ENCODE measurements at regions not wholly inside any gene's neighbourhood (a gene's known extent, or its start where the extent isn't known, plus 50 kb on each side); places are given as distances from the start of the nearest gene placed in this dataset.
"Not testable (repeated sequence)": the region's sequence is repeated elsewhere in the genome, so short reads cannot be mapped to it uniquely, and the experiment has no call there.

DNA sequence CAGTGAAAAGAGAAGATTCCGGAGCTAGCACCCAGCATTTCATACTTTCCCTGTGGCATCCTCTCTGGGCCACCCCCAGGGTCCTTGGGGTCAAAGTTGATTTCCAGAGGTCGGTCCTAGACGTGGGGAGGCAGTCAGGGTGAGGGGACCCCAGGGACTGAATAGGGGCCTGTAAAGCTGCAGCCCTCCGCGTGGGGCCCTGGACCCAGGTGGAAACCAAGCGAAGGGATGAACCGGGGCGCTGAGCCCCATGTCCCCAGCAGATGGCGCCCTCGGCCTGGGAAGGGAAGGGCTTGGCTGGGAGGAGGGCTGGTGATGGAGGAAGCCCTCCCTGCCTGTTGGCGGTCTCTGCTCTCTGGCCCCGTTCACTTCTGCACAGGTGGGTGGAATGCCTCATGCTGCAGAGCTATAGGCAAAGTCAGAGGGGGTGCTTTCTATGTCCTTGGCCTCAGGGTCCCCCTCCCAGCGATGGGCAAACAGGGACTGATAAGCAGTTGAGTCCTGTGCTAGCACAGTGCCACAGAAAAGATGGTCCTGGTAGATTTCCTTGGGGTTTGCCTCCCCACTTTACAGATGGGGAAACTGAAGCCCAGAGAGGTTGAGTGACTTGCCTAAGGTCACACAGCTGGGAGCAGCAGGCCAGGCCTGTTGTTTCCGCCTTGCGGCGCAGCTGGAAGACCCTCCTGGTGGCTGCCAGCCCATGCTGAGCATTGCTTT, 163.4 kb upstream of the CIBAR2 start:
- DNase-seq (ENCODE audit: low read depth): peak; percentile 39

DNA sequence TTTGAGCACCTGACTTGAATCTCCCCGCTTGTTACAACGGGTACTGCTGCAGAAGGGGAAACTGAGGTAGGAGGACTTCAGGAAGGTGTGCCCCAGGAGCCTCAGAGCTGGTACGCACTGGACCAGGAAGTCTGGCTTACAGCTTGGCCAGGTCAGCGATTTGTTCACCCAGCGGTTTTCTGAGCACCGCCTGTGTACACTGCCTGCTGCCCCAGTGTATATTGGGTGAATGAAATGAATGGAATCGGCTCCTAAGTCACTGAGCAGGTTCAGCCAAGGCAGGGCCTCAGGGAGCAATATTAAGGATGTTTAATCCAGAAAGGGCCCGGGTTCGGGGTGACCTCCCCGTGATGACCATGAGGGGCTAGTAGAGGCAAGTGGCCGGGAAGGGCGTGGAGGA, 164.0 kb upstream of the CIBAR2 start:
- no peak for DNase-seq (ENCODE audit: low read depth)

DNA sequence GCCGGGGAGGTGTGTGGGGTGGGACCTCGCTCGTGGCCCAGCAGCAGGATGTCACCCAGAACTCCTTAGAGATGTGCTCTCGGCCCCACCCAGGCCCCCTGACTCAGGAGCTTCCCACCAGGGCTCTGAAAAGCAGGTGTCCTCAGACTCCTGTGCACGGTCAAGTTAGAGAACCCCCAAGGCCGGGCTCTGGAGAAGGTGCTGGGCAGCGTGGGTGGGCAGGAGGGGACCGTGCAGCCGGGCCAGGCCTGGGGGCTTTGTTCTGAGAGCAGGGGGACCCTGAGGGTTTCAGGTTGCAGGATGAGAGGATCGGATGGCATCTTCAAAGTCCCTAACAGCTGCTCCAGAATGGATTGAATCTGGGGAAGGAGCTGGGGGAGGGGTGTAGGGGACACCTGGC, 164.4 kb upstream of the CIBAR2 start:
- no peak for DNase-seq (ENCODE audit: low read depth)

DNA sequence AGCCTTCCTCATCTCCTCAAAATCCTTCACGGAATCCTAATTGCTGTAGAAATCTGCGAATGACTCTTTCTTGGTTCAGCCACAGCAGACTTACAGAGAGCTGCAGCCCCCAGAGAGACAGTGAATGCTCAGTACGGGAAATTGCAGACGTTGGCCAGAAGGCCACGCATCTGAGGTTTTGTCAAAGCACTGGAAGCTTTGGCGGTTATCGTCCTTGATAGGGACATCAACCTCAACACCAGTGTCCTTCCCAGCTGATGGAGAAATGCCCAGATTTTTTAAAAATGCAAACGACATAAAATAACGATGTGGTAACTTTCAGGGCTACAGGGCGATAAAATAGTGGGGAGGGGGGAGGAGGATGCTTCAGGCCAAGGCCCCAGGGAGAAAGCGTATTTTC, 166.6 kb upstream of the CIBAR2 start:
- no peak for DNase-seq (ENCODE audit: low read depth)

DNA sequence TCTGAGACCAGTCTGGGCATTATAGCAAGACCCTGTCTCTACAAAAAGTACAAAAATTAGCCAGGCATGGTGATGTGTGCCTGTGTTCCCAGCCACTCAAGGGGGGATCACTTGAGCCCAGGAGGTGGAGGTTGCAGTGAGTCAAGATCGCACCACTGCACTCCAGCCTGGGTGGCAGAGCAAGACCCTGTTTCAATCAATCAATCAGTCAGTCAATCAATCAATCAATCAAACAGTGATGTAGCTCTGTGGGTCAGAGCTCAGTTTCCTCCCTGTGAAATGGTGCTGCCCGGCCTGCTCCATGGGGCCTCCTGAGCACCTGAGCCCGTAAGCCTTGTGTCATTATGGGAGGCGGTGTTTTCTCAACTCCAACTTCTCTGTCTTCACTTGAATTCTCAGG, 167.1 kb upstream of the CIBAR2 start:
- no peak for DNase-seq (ENCODE audit: low read depth)

DNA sequence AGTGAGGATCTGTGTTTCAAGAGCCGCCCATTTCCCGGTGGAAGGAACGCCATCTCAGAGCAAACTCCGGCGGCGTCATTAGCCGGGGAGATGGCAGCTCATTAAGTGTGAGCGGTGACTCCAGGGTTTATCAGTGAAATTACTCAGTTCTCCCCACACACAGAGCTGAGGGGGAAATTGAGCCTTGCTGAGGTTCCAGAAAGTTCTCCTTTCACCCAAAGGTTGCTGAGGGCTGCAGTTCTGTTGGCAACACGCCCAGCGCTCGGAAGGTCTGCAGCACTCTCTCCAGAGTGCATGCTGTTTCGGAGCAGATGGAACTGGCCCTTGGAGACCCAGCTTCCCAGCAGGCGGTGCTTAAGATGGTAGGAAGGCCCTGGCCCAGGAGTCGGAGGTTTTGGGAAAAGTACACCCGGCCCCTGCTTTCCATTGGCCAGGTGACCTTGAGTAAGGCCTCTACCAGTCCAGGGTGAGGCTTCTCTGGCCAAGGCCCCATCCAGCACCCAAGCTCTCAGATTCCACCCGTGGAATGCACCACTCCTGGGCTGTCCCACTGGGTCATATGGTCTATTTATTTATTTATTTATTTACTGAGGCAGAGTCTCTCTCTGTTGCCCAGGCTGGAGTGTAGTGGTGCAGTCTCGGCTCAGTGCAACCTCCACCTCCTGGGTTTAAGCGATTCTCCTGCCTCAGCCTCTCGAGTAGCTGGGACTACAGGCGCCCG, 167.7 kb upstream of the CIBAR2 start:
- no peak for DNase-seq (ENCODE audit: low read depth)

DNA sequence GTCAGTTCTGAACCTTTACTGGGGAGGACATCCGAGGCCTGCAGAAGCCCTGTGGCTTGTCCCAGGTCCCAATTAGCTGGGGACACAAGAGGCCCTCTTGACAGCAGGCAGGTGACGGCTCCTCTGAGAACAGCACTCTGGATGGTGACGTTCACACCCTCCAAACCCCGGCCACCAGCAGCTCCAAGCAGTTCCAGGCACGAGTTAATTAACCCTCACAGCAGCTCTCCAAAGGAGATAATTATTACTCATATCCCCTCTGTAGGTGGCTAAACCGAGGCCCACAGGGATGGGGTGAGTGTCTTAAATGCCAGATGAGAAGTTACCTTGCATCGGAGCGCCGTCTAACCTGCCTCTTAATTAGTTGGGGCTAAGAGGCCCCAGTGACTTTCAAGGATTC, 168.9 kb upstream of the CIBAR2 start:
- no peak for DNase-seq (ENCODE audit: low read depth)

DNA sequence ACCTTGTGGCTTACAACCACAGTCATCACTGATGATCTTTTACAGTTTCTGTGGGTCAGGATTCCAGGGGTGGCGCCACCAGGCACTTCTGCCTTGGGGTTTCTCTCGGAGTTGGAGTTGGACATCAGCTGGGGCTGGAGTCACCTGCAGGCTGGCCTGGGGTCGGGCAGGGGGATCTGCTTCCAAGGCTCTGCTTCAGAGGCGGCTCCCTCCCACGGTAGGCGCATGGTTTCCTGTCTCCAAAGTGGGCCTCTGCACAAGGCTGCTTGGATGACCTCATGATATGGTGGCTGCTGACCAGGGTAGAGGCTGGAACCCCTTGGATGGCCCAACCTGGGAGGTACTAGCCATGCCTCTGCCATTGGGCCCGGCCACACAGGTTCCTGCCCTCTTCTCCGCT, 170.6 kb upstream of the CIBAR2 start:
- no peak for DNase-seq (ENCODE audit: low read depth)

DNA sequence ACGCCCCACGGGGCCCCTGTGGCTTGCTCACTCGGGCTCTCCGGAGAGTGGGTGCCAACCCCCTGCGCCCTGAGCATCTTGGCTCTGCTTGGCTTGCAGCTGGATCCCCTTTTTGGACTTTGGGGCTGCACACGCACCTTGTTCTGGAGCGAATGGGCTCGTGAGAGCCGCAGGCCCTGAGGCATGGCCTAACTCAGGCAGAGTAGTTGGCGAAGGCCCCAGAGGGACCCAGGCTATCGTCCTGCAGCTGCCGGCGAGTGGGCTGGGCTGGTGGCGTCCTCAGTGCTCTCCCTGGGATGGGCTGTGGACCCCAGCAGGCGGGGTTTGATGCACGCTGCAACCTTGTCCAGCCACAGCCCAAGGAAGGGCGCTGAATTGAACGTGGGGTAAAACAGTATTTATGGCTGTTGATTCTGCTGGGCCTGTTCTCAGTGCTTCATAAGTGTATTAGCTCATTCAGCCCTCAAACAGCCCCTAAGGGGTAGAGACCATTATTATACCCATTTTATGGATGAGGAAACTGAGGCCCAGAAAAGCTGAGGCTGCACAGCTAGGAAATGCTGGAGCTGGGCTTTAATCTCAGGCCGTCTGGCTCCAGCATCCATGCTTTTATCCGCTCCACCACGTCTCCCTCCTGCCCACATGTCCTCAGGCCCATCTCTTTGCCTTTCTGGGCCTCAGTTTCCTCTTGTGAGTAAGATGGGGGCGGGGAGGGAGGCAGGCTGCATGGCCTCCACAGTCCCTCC, 171.2 kb upstream of the CIBAR2 start:
- DNase-seq (ENCODE audit: low read depth): no peak

DNA sequence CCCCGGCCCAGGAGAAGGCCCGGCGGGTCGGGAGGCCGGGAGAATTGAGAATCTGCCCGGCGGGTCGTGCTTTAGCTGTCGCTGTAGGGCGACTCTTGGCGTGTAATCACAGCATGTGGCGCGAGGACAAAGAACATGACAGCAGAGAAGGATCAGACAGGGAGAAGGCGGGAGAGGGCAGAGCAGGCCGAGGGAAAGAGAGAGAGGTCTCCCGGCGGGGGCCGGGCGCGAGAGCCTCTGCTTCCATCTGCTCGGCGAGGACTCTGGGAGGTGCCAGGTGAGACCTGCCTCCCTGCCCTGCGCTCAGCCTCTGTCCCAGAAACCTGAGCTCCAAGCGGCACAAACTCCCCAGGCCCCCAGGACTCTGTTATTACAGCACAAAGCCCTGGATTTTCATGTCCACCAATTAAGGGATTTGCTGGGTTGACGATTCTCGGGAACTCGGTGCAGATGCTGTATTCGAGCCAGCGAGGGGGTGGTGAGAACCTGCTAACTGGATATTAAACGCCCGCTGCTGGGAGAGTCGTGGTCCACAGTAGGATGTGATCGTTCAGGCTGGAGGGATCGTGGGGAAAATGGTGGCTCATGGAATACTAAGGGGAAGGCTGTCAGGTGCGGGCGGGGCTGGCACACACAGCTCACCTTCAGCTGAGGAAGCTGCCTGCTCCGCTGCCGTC, 172.0 kb upstream of the CIBAR2 start:
- no peak for DNase-seq (ENCODE audit: low read depth)

DNA sequence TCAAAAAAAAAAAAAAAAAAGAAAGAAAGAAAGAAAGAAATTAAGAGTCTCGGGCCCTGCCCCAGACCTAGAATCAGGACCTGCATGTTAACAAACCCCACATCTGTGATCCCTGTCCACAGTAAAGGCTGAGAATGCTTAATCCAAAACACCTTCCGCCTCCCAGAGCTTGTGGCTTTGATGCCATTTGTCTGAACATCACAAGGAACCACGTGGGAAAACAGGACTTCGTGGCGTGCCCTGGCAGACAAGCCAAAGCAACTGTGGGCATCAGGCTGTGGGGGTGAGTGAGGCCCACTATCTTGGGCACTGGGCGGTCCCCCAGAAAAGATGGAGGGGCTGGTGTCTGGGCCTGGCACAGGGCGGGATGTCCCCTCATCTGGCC, 173.4 kb upstream of the CIBAR2 start:
- DNase-seq (ENCODE audit: low read depth): no peak

DNA sequence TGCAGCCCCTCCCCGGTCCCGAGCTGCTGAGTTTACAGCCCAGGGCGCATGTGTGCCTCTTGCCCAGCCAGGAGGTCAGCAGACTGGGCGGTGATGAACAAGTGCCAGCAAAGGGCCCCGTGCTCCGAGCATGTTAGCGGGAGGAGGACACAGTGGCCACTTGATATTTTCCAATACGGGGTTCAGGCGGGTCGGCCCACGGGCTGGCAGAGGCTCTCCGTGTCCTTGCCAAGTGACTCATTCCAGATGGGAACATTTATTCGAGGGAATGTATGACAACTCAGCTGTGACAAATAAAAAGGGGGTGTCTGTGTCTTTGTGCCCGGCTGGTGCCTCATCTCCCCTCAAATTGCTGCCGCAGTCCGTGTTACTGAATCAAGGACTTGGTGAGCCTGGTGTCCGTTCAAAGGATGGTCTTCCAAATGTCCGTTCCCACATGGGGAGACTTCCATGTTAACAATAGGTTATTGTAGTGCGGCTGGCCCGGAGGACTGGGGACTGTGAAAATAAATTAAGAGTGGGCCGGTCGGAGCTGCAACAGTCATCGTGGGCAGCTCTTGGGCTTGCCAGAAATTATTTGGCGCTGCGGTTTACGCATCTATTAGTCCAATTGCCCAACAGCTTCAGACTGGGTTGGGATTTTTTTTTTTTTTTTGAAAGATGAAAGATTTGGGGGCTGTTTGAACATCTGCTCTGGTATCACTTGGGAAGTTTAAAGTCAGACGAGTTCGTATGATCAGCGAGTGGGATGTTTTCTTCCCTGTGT, 174.0 kb upstream of the CIBAR2 start:
- no peak for DNase-seq (ENCODE audit: low read depth)

DNA sequence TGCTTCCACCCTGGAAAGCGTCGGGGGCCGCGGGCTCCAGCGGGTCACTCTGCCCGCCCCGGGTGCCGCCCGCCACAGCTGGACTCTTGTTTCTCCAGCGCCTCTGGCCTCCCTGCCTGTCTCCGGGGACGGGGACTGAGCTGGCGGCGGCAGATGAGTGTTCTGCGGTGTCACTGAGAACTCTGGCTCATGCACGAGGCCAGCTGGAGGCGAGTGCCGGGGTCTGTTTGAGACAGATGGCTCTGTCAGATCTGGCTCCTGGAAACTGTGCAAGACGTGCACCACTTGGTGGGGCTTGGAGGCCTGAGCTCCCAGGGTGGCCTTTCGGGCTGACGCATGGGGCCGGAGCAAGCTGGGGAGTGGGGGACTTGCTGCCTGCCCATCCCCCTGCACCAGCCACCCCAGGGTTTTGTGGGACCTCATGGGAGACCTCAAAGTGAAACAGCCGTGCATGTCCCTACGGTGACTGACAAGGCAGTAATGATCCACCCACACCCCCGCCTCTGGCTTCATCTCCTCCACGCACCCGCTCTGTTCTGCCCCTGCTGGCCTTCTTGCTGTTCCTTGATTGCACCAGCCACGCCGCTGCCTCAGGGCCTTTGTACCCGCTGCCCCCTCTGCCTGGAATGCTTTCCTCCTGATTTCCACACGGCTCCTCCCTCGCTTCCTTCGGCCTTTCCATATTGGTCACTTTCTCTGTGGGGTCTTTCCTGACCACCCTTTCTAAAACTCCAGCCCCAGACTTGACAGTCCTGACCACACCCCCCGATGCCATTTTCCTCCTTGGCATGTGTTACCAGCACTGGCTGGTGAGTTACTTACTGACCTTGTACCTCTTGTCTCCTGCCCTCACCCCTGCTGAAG, 174.9 kb upstream of the CIBAR2 start:
- no peak for DNase-seq (ENCODE audit: low read depth)

DNA sequence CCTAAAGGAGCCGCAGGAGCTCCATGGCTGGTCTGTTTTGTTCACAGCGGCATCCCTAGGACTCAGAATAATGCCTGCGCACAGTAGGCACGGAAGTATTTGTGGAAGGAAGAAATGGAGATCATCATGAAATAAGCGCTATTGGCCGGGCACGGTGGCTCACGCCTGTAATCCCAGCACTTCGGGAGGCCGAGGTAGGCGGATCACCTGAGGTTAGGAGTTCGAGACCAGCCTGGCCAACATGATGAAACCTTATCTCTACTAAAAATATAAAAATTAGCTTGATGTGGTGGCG, 175.5 kb upstream of the CIBAR2 start:
- DNase-seq (ENCODE audit: low read depth): not testable (repeated sequence)

DNA sequence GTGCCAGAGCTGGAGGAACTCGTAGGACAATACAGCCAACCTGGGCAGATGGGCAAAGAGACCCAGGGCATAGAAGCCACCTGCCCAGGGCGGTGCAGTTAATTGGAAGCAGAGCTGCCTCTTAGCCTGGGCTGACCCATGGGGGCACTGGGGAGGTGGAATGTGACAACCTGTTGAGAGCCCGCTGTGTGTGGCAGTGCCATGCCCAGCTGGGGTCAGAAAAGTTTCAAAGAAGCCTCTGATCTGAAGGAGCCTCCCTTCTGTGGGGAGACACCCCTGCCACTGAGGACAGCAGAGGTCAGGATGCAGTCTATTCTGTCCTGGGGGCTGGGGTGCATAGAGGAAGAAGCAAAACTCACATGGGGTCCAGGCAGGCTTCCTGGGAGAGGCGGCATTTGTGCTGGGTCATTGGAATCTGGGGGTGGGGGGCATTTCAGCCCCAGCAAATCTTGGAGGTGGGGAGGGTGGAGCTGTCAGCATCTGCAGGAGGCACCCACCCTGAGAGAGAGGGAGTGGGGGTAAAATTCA, 176.1 kb upstream of the CIBAR2 start:
- no peak for DNase-seq (ENCODE audit: low read depth)

DNA sequence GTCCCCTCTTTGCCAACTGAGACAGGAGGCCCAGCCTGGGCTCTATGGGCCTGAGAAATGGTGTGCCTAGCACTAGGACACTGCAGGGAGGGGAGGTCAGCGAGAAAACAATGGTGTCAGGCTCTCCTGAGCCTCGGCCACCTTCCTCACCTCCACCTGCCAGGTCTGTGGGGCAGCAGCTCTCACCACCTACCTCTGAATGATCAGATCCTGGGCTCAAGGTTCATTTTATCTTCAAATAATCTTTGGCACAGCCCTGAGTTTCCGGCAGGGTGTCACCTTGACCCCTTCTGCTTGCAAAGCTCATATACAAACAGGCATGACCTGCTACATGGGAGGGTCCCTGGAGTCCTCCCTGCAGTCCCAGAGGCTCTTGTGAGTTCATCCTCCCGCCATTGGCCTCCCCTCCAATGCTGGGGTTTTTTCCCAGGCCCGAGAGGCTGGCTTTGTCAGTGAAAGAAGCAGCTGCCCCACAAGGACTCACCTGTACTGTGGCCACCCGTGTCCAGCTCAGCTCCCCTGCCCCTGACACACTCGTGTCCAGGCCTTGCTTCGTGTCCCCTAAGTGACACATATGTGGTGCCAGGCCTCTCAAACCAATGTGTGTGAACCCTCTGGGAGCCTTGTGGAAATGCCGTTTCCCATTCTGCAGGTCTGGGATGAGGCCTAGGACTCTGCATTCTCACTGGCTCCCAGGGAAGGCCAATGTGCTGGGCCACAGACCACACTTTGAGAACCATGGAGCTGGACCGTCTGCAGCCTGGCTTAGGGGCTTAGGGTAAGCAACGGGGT, 176.8 kb upstream of the CIBAR2 start:
- no peak for DNase-seq (ENCODE audit: low read depth)

DNA sequence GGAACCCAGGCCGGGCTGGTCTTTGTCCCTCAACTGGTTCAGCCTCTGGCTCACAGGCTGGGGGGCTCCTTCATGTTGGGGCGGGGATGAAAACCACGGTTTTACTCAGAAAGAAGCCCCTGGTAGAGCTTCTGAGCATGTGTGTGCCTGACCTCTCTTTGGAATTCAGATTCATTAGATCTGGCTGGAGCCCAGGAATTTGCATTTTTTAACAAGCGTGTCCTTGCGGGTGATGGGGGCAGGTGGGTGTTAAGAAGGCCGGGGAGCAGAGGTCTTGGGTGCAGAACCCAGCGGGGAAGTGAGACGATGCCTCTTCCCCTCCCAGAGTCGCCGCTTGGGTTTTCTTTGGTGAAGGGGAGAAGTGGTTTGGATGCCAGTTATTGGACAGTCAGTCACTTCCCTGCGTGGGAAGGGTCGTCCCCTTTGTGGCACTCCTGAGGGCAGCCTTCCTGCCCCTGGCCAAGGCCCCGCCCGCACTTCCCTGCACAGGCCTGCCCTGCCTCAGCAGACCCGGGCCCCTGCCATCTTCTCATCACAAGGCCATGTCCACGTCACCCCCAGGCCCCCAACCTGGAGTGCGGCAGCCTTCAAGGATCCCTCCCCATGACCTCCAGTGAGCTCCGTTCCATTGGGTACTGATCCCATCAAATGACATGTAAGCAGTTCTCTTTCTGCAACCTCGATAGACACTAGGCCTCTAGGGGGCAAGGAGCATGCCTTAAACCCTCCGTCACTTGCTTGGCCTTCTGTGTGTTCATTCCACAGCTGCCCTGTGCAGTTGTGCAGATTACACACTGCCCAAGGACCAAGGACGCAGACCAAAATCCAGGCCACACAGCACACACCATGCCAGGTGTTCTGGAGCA, 177.7 kb upstream of the CIBAR2 start:
- no peak for DNase-seq (ENCODE audit: low read depth)

DNA sequence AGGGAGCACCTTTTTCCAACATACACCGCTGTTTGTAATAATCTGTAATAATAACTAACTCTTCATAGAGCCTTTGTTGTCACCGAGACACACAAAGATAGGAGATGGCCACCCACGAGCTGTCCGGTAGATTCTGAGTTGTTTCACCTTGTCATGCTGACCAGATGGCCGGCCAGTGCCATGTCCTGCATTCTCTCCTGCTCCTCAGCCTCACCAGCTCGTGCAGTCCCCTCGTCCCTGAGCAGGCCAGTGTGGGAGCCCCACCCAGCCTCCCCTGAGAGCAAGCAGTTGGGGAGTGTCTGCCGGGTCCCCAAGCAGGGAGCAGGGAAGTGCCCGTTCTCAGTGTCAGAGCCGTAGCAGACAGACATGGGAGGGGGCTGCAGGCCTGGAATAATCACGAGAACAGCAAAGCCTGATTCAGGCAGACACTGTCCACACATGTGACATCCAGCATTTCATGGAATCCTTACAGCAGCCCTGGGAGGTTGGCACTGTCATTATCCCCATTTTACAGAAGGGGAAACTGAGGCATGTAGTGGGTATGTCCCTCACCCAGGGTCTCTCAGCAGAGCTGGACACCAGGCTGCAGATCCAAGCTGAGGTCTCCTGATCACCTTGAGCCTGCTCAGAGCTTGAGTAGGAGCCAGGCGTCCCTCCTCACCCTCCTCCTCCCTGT, 178.5 kb upstream of the CIBAR2 start:
- no peak for DNase-seq (ENCODE audit: low read depth)

Data from stimulated activated CD8-positive, alpha-beta memory T cell treated with anti-CD3 and anti-CD28 coated beads, Interleukin-12 subunit alpha, Interleukin-12 subunit beta, amount 100 ng/mL, for 4 hours (primary cell).